Stimulated activated CD4-positive, alpha-beta T cell treated with anti-CD3 and anti-CD28 coated beads, Interleukin-1b, Interleukin-23, amount 100 ng/mL, for 24 hours (primary cell): ENCODE measurements at regions not wholly inside any gene's neighbourhood (a gene's known extent, or its start where the extent isn't known, plus 50 kb on each side); places are given as distances from the start of the nearest gene placed in this dataset.
A peak's percentile ranks its signal among the peaks of the same experiment; 100 is the strongest.
"Not testable (repeated sequence)": the region's sequence is repeated elsewhere in the genome, so short reads cannot be mapped to it uniquely, and the experiment has no call there.

Source experiments
- DNase-seq, 4 experiments: peaks; one replicate each; pipeline ENCODE4 v3.0.0-alpha.2; 2020; ENCODE audit warnings: low read depth in 4 of 4, low spot score in 1 of 4

- DNase-seq, result not testable (repeated sequence)
Measured at GRCh38 chr22:22296047-22296446, 51.5 kb downstream of the VPREB1 start.

GRCh38 chr22:22297159-22297793 is 52.7 kb downstream of the VPREB1 start:
- DNase-seq, result not testable (repeated sequence)

GRCh38 chr22:22297794-22298653 is 53.4 kb downstream of the VPREB1 start:
- DNase-seq, result peak; percentile 44 to 61 (median 52)

GRCh38 chr22:22298654-22299009 is 54.0 kb downstream of the VPREB1 start:
- DNase-seq, result not testable (repeated sequence)

- not testable (repeated sequence) for DNase-seq
Measured at GRCh38 chr22:22300511-22300910, 55.9 kb downstream of the VPREB1 start.

- DNase-seq, result not testable (repeated sequence)
Measured at GRCh38 chr22:22300946-22301345, 56.4 kb downstream of the VPREB1 start.

GRCh38 chr22:22316589-22316988 is 72.0 kb downstream of the VPREB1 start:
- DNase-seq, result no peak

- DNase-seq, result no peak
Measured at GRCh38 chr22:22318723-22319465, 74.3 kb downstream of the VPREB1 start.

GRCh38 chr22:22321743-22322611 is 77.4 kb downstream of the VPREB1 start:
- peak; percentile 54 to 67 (median 60) for DNase-seq

GRCh38 chr22:22322792-22323191 is 78.2 kb downstream of the VPREB1 start:
- DNase-seq, result no peak

GRCh38 chr22:22327723-22328122 is 83.1 kb downstream of the VPREB1 start:
- no peak for DNase-seq

GRCh38 chr22:22329792-22330191 is 85.2 kb downstream of the VPREB1 start:
- DNase-seq, result no peak

- DNase-seq, result not testable (repeated sequence)
Measured at GRCh38 chr22:22335640-22336039, 91.1 kb downstream of the VPREB1 start.

- DNase-seq, result not testable (repeated sequence)
Measured at GRCh38 chr22:22336333-22336732, 91.7 kb downstream of the VPREB1 start.

GRCh38 chr22:22338778-22339177 is 94.2 kb downstream of the VPREB1 start:
- DNase-seq, result not testable (repeated sequence)

- no peak for DNase-seq
Measured at GRCh38 chr22:22341736-22342135, 97.2 kb downstream of the VPREB1 start.

GRCh38 chr22:22342697-22343580 is 98.4 kb downstream of the VPREB1 start:
- DNase-seq, result peak; percentile 56 to 64 (median 61)

- no peak for DNase-seq
Measured at GRCh38 chr22:22343581-22344296, 99.2 kb downstream of the VPREB1 start.

GRCh38 chr22:22344430-22344829 is 99.8 kb downstream of the VPREB1 start:
- DNase-seq, result no peak
